ENCODE measurements at regions not wholly inside any gene's neighbourhood (a gene's known extent, or its start where the extent isn't known, plus 50 kb on each side); places are given as distances from the start of the nearest gene placed in this dataset.
"Not testable (repeated sequence)": the region's sequence is repeated elsewhere in the genome, so short reads cannot be mapped to it uniquely, and the experiment has no call there.

DNA sequence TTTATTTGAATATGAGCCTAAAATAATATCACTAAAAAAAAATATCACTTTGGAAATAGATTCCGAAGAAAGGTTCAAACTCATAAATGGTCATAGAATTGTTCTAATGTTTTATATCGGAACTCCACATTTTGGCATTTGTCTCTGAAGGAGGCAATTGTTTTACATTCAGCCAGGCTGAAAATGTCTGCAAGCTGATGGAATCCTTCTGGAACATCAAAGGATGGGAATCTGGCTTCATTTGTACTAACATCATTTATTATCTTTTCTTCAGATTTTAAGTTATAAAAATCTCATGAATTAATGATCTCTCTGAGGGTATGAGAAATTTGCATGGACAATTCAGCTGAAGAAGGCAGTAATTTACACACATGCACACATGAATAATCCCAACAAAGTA lies 251.4 kb upstream of the RGMA start:
- no peak for DNase-seq

DNA sequence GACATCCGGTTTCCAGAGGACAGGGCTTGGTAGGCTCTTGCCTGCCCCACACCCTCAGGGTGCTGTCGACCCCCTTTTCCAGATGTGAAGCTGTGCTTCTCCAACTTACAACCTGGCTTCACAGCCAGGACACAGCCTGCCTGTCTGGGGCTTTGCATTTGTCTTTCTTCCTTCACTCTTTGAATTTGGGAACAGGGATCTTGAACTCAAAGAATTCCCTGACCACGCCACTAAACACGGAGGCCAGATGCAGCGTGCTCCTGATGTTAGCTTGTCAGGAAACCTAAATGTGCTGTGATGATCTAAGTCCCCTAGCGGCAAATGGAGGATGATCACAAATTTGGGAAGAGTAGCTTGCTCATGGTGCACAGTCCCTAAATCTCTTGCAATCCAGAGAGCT lies 244.8 kb upstream of the RGMA start:
- DNase-seq = no peak

DNA sequence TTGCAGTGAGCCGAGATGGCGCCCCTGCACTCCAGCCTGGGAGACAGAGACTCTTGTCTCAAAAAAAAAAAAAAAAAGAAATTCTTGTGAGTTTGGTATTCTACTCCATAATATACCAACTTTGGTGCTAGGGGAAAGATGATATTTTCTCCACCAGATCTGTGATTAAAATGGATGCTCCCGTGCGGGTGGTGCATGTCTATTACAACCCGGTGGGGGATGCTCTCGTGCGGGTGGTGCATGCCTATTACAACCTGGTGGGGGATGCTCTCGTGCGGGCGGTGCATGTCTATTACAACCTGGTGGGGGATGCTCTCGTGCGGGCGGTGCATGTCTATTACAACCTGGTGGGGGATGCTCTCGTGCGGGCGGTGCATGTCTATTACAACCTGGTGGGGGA lies 244.1 kb upstream of the RGMA start:
- DNase-seq = not testable (repeated sequence)

DNA sequence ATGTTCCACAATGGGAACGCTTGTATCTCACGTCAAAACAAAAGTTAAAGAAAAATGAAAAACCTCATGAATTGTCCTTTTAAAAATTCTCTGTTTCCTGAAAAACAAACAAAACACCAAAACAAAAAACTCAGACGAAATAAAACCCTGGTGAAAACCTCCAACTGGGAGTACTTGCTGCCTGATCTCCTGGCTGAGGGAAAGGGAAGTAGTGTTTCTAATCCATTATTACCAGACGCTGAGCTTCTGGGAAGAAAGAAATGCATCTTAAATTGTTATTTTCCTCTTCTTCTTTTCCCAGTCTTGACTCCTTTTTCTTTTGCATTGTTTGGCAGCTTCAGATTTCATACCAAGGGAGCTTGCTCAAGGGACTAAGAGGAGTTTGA lies 243.2 kb upstream of the RGMA start:
- no peak for DNase-seq

DNA sequence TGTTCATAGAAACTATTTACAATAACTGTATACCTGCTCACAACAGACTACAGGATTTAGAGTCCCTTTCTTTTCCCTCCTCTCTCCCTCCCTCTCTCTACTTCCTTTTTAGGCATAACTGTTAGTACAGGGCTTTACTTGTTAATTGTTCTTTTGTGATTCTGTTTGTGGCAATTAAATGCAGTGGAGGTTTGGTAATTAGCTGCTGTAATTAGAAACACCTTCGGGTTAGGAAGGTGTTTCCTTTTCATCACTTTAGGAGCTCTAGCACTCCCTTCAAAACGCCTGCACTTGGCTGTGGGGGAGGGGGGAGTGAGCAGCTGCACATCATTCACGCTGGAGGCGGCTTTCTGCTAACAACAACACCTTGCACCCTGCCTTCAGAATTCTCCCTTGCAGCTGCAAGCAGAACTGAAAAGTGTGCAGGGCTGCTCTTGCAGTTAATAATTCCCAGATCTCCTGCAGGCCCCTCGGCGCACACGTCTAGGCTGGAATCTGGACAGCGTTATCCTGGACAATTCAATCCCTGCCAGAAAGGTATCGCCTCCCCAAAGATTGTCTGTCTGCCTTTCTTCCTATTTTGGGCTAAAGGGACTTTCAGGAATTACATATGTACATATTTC lies 242.6 kb upstream of the RGMA start:
- peak; percentile 6 for DNase-seq

DNA sequence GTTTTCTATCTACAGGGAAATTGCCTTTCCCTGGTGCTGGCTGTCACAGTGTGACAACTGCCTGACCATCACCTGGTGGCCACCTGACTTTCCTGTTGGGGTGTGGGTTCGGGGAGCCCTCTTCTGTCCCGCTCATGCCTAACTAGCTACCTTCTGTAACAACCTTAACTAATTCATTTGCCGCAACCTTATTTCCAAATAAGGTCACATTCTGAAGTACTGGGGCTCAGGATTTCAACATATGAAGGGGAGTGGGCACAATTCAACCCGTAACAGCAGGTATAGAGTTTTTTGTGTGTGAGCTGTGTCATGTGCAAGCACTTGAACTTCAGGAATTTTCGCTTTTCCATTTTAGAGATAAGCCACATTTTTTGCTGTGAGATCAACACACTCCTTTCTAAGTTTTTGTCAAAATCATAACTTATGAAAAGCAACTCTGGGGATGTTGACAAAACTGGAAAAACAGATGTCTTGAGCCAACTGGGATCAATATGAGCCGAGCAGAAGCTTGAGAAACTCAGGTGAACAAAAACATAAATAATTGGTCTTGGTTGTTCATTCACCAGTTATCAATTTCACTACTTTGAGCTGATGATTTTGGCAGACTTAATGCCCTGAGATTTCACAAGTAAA lies 242.0 kb upstream of the RGMA start:
- DNase-seq = no peak

DNA sequence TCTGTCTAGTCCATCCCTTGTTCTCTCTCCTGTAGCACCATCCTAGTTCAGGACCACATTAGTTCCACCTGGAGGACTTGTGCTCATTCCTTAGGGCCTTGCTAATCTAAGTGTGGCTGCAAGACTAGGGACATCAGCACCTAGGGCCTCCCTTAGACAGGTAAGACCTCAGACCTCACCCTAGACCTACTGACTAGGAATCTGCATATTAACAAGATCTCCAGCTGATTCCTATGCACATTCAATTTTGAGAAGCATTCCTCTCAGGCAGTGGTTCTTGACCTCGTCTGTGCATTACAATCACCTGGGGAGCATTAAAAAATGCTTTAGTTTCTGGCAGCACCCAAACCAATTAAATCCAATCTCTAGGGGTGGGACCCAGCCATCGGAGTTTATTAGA lies 238.4 kb upstream of the RGMA start:
- no peak for DNase-seq

DNA sequence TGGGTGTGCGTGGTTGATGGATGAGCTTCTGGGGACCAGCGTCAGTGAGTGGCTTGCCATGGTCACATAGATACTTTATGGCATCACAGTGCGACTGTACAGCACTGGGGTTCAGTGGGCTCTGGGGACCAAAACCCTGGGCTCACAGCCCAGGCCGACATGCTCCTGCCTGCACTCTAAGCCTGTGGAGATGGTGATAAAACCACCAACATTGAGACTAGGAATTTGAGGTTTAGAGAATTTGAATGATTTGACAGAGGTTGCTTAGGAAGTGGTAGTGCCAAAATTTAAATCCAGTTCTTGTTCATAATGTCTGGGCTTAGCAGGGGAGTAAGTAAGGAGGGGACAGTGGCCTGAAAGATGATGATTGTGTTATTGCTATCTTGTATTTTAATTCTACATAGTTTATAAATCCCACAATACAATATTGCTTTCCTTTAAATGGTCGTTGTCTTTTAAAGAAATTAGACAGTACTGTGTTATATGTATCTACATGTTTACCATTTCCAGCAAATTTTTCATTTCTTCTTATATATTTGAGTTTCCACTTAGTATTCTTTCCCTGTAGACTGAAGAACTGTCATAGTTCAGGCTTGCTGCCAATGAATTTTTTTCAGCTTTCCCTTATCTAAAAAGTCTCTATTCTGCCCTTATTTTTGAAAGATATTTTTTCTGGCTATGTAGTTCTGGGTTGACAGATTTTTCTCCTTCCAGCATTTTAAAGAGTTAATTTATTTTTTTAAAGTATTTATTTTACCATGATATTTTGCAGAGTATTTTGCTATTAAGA lies 235.4 kb upstream of the RGMA start:
- no peak for DNase-seq

DNA sequence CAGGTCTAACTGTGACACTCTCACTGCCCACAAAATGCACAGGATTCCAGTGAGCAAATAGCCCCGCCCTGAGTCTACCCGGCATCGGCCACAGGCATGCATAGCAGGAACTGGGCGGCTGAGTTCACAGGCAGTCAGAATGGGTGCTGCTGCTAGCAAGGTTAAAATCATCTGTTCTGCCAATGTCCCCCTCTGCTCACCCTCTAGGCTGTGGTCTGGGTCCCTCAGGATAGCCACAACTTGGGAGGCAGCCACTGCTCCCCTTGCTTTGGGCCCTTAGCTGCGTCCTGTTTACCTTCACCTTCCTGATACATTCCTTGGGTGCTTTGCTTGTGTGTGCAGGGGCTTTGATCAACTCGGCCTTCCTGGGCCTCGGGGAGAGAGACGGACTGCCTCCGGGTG lies 232.9 kb upstream of the RGMA start:
- no peak for DNase-seq

DNA sequence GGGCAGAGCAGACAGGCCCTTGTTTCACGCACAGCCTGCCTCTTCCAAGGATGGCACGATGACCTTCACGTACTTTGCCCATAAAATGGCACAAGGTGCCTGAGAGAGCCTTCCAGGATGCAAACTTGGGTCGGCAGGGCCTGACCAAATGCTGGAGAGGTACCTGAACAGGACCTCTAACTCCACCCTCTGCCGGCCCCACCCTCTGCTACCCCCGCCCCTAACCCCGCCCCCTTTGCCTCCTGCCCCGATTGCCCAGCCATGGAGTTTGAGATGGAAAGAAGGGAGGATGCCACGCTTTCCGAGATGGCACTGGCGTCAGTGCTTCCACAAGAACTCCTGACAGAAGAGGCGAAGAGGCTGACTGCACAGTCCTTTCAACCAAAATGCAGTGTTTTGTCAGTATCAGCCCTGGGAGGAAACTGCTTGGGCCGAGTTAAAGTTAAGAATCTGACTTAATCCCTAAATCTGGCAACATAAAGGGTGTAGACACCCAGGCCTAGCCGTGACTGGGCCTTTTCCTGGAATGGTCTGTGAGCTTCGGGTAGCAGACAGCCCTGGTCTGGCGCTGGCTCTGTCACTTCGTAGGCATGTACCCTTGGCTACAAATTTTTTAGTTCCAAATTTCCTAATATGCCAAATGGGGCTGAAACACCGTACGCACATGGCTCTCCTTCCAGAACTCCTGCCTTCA lies 230.3 kb upstream of the RGMA start:
- no peak for DNase-seq

DNA sequence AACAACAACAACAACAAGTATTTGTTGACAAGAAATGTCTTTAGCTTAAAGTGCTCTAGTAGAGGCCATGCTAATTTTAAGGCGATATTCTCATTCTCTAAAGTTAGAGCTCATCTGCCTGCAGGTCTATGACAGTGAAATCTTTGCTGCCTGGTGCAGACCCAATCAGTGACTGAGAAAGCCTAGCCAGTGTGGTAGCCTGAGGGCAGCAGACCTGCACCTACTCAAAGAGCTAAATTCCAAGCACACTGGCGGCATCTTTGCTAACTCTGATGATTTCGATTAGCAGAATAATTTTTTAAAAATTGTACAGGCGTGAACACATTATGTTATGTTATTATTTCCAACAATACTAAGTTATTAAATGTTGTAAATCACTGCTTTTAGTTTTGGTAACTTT lies 228.8 kb upstream of the RGMA start:
- DNase-seq = no peak

DNA sequence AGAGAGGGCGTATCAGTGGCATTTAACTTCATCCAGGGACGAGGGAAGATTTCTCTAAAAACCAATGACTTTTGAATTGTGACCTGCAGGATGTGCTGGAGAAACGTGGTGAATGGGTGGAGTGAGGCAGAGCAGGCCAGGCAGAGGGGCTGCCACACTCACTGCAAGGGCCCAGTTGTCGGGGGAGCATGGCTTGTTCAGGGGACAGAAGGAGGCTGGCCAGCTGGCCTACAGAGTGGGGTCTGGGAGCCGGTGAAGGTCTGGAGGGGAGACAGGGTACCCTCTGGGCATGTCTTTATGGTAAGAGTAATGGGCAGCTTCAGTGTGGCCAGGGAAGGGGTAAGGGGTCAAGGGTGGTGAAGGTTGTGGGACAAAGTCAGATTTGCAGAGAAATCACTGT lies 225.2 kb upstream of the RGMA start:
- no peak for DNase-seq

DNA sequence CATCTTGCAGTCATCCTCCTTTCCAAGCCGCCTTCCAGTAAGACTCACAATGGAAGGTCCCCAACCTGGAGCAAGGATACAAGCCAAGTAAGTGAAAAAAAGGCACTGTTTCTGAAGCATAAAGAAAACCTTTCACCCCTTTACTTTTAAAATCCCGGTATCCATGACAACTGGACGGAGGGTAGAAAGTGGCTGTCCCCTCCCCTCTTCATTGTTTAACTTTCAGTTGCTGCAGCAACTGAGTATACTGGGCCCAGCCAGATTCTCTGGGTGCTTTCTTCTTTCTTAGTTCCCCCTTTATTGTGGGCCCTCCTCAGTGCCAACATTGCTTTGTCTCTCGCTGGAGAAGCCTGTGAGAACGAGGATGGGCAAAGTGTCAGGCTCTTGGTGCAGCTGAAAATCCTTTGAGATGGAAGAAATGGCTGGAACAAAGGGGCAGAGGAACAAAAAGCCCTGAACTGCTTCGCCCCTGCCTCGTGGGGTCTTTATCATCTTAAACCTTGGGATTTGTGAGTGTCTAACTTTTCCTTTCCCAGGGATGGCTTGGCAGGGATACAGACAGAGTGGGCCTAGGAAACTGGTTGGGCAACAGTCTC lies 224.0 kb upstream of the RGMA start:
- DNase-seq = no peak

DNA sequence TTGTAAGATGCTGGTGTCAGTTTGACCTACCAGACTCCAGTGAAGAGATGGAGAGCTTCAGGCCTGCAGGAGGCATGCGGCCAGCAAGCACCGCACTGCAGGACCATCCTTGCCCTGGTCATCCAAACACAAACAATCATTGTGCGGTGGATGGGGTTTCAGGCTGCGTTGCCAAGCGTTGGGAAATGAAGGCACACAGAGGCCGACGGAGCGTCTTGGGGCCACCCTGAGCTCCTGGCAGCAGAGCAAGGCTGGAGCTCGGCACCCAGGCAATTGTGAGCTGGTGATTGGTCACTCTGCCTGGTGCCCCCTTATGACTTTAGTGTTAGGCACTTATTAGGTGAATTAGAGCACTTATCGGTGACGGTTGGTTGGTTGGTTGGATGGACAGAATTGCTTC lies 222.6 kb upstream of the RGMA start:
- no peak for DNase-seq

DNA sequence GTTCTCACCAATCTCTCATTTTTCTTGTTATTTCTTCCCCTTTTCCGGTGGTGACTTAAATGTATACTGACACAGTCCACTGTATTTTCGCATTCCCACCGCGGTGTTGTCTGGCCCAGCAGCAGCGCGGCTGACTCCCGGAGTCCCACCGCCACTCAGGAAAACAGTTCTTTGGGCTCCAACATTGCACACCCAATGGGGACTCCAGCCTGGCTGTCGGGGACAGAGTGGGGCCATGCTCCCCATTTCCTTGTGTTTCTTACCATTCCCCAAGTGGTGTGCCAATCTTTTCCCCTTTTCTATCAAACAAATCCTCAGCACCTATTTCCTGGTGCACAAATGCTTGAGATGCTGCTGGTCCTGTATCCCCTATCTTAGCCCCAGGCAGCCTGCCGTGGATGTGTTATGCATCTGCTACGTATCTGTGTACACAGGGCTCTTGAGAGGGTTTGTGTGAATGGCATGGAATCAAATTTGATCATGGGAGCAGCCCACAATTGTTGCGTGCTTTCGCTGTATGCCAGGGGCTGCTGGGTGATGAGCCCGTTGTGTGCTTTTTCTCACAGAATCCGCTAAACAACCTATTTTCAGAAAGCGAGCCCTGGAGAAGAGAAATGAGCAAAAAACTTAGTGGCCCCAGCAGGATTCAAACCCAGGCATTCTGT lies 219.1 kb upstream of the RGMA start:
- DNase-seq = peak; percentile 58

DNA sequence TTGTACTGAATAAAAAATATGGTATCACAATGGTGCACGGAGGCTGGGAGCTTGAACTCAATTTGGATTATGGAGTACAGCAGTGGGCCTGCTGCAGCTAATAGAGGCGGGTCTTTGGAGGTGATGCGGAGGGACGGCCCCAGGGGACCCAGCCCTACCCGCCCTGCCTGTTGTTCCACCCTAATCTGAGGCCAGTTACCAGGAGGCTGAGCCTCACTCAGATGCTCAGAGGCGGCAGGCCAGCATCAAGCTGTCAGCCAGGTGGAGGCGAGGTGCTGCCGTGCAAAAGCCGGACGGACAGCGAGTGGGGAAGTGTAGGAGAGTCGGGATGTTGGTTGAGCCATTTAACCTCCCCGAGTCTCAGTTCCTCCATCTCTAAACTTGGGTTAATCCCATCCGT lies 218.5 kb upstream of the RGMA start:
- no peak for DNase-seq

DNA sequence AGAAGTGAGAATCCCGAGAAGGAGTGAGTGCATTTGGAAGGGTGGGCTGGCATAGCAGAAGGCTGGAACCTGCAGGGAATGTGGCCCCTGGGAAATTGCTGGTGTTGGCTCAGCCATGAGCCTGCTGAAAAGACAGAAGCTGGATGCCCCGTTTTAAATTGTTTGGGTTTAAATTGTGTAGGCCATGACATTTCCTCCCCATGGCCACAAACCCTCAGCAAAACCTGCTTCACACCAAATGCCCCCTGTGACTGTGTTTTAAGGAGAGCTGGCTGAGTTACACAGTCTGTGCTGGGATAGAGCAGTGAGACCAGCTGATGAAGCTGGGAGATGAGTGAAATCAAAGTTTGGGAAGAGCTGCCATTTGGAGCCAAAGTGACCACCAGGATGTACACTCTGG lies 216.3 kb upstream of the RGMA start:
- DNase-seq = no peak

DNA sequence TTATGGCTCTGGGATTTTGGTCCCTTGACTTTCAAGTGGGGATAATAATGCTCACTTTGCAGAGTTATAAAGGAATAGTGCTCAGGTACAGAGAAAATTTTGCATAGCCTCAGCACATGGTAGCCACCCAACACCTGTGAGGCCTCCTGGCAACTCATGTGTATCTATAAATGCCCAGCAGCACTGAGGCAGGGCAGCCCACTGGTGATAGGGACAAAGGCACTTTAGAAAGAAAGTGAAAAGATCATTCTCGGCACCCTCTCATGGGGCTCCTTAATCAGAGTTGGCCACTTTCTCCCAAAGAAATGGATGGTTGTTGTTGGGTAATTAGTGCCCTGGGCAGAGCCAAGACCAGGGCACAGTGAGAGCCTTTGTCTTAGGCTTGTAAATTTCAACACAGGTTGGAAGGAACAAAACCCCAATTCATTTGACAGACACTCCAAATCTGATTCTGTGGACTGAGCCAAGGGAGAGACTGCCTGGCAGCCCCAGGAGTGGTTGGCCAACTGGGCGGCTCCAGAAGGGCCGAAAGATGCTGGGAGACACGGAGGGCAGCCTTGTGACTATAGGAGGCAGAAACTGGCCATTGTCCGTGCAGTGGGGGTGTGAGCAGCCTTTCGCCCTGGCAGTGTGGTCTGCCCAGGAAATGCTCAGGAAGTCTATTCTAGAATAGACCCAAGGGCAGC lies 213.2 kb upstream of the RGMA start:
- no peak for DNase-seq

DNA sequence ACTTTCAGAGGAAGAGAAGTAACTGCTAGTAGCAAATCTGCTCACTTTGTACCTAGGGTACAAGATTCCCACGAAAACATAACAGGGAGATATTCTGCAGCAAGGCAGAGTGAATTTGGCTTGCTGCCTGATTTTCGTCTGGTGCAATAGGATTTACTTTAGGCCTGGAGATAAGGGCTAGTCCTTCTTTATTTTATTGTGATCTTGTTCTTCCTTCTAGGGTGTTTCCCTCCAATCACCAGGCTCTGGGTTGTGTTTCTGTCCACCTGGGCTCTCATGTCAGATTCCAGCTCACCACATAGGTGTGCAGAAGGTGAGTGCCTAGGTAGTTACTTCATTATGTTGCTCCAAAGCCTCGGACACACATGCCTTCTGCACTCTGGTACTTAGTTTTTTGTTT lies 211.8 kb upstream of the RGMA start:
- peak; percentile 2 for DNase-seq

DNA sequence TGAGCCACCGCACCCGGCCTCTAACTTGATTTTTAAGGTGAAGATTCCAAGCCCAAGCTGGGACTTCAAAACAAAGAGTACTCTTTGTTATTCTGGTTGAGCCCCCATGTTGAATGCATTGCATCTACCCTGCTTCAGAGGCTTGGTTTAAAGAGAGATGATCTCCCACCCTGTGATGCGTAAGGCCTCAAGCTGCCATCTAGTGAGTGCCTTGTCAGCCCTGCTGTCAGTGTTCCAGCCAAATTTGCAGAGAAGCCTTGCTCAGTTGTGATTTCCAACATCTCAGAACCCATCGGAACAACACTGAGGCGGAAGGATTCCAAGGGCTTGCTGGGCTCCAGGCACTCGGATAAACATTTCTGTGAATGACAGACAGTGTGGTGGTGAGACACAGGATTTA lies 210.7 kb upstream of the RGMA start:
- DNase-seq = no peak

DNA sequence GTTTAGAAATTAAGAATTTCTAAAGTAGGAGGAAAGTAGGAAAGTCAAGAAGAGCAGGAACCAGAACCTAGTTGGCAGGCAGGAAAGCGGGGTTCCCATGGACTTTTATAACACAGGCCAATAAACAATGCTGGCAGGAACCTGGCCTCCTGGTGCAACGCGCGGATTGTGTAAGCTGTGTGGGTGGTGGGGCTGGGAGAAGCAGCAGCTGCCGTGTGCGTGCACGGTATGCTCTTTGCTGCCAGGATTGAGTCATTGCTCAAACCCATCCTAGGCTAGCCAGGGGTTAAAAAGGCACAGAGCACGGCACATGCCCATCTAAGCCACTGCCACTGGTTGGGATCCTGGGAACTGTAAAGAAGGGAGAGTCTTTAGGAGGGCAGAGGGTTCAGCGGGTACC lies 209.9 kb upstream of the RGMA start:
- no peak for DNase-seq

DNA sequence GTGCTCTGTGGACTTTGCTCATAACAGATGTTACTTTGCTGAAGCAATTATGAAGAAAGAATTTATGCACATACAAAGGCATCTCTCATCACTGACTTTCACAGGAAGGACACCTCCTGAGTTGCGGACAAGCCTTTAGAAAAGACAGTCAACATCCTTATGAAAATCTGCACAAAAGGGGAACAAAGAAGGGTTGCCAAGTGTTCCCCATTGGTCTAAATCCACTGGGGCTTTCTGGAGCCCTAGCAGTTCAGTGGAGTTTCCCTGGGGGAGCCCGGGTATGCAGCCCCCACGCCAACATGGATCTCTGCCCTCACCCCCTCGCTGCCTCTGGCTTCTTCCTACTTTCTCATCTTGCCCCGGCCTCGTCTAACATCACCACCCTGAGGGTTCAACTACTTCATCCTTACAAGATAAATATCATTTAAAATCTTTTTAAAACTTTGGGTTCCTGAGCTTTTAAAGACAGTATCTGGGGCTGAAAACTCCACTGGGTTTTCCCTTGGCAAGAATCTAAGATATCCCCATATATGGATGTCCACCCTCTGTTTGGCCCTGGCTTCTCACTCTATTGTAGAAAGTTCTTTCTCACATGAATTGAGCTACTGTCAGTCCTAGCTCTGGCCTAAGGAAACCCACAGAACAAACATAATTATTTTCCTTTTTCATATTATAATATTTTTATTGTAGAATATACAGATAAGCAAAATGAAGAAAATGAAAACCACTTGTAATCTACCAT lies 207.9 kb upstream of the RGMA start:
- DNase-seq = no peak
